ENCODE measurements at regions not wholly inside any gene's neighbourhood (a gene's known extent, or its start where the extent isn't known, plus 50 kb on each side); places are given as distances from the start of the nearest gene placed in this dataset.

GRCh38 chr3:188052169-188053035, 101.6 kb upstream of the LPP start:
- intact Hi-C loops (cut with DNase I): no loop called here
- peak in 1 of 2 donors; percentile 71 for TF ChIP-seq POLR2A (IDR thresholded peaks at IDR 0.05)
- TF ChIP-seq, protein P1, sequence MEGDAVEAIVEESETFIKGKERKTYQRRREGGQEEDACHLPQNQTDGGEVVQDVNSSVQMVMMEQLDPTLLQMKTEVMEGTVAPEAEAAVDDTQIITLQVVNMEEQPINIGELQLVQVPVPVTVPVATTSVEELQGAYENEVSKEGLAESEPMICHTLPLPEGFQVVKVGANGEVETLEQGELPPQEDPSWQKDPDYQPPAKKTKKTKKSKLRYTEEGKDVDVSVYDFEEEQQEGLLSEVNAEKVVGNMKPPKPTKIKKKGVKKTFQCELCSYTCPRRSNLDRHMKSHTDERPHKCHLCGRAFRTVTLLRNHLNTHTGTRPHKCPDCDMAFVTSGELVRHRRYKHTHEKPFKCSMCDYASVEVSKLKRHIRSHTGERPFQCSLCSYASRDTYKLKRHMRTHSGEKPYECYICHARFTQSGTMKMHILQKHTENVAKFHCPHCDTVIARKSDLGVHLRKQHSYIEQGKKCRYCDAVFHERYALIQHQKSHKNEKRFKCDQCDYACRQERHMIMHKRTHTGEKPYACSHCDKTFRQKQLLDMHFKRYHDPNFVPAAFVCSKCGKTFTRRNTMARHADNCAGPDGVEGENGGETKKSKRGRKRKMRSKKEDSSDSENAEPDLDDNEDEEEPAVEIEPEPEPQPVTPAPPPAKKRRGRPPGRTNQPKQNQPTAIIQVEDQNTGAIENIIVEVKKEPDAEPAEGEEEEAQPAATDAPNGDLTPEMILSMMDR (IDR thresholded peaks at IDR 0.05): peak in 5 of 6 experiments; percentile 11 to 88 (median 61)
- Histone ChIP-seq H3K27ac (peak overlapping the region; percentile 87 to 93 (median 92)), H3K9me3 (no peaks in the 10 kb centered on the region), H3K4me1 (peaks cover 11 to 13% of the 10 kb centered on the region in 2 donors), H3K36me3 (no peaks in the 10 kb centered on the region), H3K4me3 (replicated peaks in 1 of 3) (no peak overlapping the region), H3K27me3 (no peaks in the 10 kb centered on the region)
- WGBS, 2 donors: 33 to 38% methylated on average over 17 of the region's 17 CpGs
- peak; percentile 94 to 96 for DNase-seq

- Histone ChIP-seq H3K4me3 (replicated peaks in 1 of 3) (no peak overlapping the region), H3K27me3 (no peaks in the 10 kb centered on the region), H3K9me3 (no peaks in the 10 kb centered on the region), H3K4me1 (peaks cover 11 to 13% of the 10 kb centered on the region in 2 donors), H3K36me3 (no peaks in the 10 kb centered on the region), H3K27ac (peak overlapping the region; percentile 87 to 93 (median 92))
- WGBS, 2 donors: 100% methylated on average over 1 of the region's 1 CpG
- intact Hi-C loops (cut with DNase I): no loop called here
- TF ChIP-seq, protein P1 (IDR thresholded peaks at IDR 0.05): no peak
- no peak for TF ChIP-seq POLR2A (IDR thresholded peaks at IDR 0.05)
- no peak for DNase-seq
Observed at GRCh38 chr3:188053036-188053340, 101.0 kb upstream of the LPP start.

GRCh38 chr3:188053710-188054380, 100.1 kb upstream of the LPP start:
- TF ChIP-seq, protein P1 (IDR thresholded peaks at IDR 0.05): no peak
- no peak for TF ChIP-seq POLR2A (IDR thresholded peaks at IDR 0.05)
- H3K27ac ChIP-seq: peak overlapping the region in 2 of 3 donors; percentile 92 to 93
- no peaks in the 10 kb centered on the region for H3K27me3 ChIP-seq
- WGBS, 2 donors: 84 to 91% methylated on average over 10 of the region's 10 CpGs
- H3K4me1 ChIP-seq: peaks cover 11 to 13% of the 10 kb centered on the region in 2 donors
- no peak for DNase-seq
- H3K36me3 ChIP-seq: no peaks in the 10 kb centered on the region
- no peak overlapping the region for H3K4me3 ChIP-seq (replicated peaks in 1 of 3)
- H3K9me3 ChIP-seq: no peaks in the 10 kb centered on the region
- intact Hi-C loops (cut with DNase I): no loop called here

DNA sequence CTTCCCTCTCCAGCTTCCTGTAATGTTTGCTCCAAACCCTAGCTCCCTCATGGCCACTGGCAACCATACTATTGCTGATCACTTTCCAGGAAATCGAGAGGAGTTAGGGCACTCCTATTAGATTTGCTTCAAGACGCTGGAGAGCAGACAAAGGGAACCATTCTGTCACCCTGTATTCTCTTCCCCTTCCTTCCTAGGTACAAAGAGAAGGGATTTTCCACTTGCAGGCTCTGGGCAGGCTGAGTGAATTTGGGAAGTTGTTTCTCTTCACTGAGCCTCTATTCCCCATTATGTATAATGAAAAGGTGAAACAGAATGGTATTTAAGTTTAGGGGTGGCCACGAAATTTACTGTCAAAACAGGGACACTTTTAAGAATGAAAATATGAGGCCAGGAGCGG, 99.4 kb upstream of the LPP start:
- 88 to 91% methylated on average over 4 of the region's 4 CpGs for WGBS, 2 donors
- TF ChIP-seq, protein P1 (IDR thresholded peaks at IDR 0.05): no peak
- no peak for TF ChIP-seq POLR2A (IDR thresholded peaks at IDR 0.05)
- H3K4me1 ChIP-seq: peaks cover 11 to 13% of the 10 kb centered on the region in 2 donors
- DNase-seq: no peak
- no peaks in the 10 kb centered on the region for H3K27me3 ChIP-seq
- no peak overlapping the region for H3K4me3 ChIP-seq (replicated peaks in 1 of 3)
- no peaks in the 10 kb centered on the region for H3K9me3 ChIP-seq
- H3K36me3 ChIP-seq: no peaks in the 10 kb centered on the region
- no peak overlapping the region for H3K27ac ChIP-seq
- intact Hi-C loops (cut with DNase I): no loop called here

DNA sequence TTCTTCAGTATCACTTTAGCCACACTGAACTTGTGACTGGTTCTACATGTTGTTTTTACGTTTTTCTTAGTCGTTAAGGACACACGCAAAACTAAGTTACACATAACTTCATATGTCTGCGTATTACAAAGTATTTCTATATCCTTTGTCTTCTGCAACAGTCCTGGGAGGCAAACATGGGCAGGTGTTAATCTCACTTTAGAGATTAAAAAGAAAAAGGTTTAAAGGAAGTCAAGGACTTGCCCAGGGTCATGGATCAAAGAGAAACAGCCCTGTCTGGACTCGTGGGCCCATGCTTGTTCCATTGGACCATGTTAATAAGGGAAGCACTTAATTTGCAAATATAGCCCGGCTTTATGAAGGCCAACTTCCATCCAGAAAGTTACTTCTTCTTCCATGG, 98.6 kb upstream of the LPP start:
- Histone ChIP-seq H3K36me3 (no peaks in the 10 kb centered on the region), H3K4me3 (replicated peaks in 1 of 3) (no peak overlapping the region), H3K4me1 (peaks cover 11 to 13% of the 10 kb centered on the region in 2 donors), H3K9me3 (no peaks in the 10 kb centered on the region), H3K27me3 (no peaks in the 10 kb centered on the region), H3K27ac (no peak overlapping the region)
- intact Hi-C loops (cut with DNase I): no loop called here
- TF ChIP-seq, protein P1 (IDR thresholded peaks at IDR 0.05): no peak
- TF ChIP-seq POLR2A (IDR thresholded peaks at IDR 0.05): no peak
- 83 to 86% methylated on average over 6 of the region's 6 CpGs for WGBS, 2 donors
- DNase-seq: no peak

Measured in thyroid gland (tissue), 4 donors.